HL-60 (cell line): ENCODE measurements at regions not wholly inside any gene's neighbourhood (a gene's known extent, or its start where the extent isn't known, plus 50 kb on each side); places are given as distances from the start of the nearest gene placed in this dataset.

Source experiments
- GABPA ChIP-seq: IDR thresholded peaks from 2 replicates; pipeline ENCODE4 v1.6.1; 2012; ENCODE audit warnings: low read depth
- POLR2AphosphoS5 ChIP-seq: IDR thresholded peaks from 2 replicates; pipeline ENCODE4 v1.6.1; 2012; ENCODE audit warnings: low read depth
- SPI1 ChIP-seq: IDR thresholded peaks from 2 replicates; pipeline ENCODE4 v1.6.1; 2012; ENCODE audit warnings: low read depth, mild to moderate bottlenecking, borderline replicate concordance
- TF ChIP-seq, protein P1 (sequence below): IDR thresholded peaks from one replicate; pipeline ENCODE4 v1.5.1; 2011; ENCODE audit warnings: low read length, control low read depth, inconsistent platforms; ENCODE audit not compliant: insufficient read depth
- TF ChIP-seq, protein P2 (sequence below): IDR thresholded peaks from 2 replicates; pipeline ENCODE4 v1.6.1; 2012; ENCODE audit warnings: low read depth; ENCODE audit not compliant: insufficient replicate concordance

DNA sequence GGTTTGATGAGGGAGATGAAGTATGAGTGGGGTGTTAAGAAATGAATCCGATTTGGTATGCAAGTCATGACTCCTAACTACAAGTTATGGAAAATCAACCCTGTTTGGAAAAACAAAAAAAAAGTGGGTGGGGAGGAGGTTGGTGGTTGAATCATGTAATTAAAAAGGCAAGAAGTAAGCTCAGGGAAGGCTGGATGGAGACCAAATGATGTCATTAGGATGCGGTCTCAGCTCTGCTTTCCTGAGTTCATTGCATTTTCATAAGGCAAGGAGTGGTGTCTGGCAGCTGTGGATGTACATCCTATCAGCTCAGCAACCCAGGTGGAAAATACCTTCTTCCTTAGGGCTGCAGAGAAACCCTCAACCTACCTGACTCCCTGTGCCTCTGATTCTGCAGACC is 60.4 kb upstream of the AKAP12 start:
- TF ChIP-seq, protein P1, sequence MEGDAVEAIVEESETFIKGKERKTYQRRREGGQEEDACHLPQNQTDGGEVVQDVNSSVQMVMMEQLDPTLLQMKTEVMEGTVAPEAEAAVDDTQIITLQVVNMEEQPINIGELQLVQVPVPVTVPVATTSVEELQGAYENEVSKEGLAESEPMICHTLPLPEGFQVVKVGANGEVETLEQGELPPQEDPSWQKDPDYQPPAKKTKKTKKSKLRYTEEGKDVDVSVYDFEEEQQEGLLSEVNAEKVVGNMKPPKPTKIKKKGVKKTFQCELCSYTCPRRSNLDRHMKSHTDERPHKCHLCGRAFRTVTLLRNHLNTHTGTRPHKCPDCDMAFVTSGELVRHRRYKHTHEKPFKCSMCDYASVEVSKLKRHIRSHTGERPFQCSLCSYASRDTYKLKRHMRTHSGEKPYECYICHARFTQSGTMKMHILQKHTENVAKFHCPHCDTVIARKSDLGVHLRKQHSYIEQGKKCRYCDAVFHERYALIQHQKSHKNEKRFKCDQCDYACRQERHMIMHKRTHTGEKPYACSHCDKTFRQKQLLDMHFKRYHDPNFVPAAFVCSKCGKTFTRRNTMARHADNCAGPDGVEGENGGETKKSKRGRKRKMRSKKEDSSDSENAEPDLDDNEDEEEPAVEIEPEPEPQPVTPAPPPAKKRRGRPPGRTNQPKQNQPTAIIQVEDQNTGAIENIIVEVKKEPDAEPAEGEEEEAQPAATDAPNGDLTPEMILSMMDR, result no peak
- TF ChIP-seq, protein P2, sequence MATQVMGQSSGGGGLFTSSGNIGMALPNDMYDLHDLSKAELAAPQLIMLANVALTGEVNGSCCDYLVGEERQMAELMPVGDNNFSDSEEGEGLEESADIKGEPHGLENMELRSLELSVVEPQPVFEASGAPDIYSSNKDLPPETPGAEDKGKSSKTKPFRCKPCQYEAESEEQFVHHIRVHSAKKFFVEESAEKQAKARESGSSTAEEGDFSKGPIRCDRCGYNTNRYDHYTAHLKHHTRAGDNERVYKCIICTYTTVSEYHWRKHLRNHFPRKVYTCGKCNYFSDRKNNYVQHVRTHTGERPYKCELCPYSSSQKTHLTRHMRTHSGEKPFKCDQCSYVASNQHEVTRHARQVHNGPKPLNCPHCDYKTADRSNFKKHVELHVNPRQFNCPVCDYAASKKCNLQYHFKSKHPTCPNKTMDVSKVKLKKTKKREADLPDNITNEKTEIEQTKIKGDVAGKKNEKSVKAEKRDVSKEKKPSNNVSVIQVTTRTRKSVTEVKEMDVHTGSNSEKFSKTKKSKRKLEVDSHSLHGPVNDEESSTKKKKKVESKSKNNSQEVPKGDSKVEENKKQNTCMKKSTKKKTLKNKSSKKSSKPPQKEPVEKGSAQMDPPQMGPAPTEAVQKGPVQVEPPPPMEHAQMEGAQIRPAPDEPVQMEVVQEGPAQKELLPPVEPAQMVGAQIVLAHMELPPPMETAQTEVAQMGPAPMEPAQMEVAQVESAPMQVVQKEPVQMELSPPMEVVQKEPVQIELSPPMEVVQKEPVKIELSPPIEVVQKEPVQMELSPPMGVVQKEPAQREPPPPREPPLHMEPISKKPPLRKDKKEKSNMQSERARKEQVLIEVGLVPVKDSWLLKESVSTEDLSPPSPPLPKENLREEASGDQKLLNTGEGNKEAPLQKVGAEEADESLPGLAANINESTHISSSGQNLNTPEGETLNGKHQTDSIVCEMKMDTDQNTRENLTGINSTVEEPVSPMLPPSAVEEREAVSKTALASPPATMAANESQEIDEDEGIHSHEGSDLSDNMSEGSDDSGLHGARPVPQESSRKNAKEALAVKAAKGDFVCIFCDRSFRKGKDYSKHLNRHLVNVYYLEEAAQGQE, result no peak
- TF ChIP-seq GABPA (no peak), POLR2AphosphoS5 (no peak), SPI1 (no peak)
